Omental fat pad (tissue), 3 donors: ENCODE measurements at regions not wholly inside any gene's neighbourhood (a gene's known extent, or its start where the extent isn't known, plus 50 kb on each side); places are given as distances from the start of the nearest gene placed in this dataset.

Experiments used
- ATAC-seq: fragments of 150-250 bp; one replicate; pipeline ENCODE4 v1.9.1; 2016; ENCODE audit warnings: mild to moderate bottlenecking, moderate library complexity; ENCODE audit not compliant: low FRiP score
- DNase-seq: peaks from one replicate; pipeline ENCODE4 v3.0.0-alpha.2; 2019; ENCODE audit warnings: low spot score
- TF ChIP-seq, protein P1 (sequence below), 3 donors: fragments of 450-650 bp; IDR thresholded peaks; one replicate each; pipeline ENCODE4 v1.5.1; 2016 to 2017; ENCODE audit warnings: antibody characterized with exemption in 3 of 3, mild to moderate bottlenecking in 3 of 3, moderate library complexity in 2 of 3

- TF ChIP-seq, protein P1, sequence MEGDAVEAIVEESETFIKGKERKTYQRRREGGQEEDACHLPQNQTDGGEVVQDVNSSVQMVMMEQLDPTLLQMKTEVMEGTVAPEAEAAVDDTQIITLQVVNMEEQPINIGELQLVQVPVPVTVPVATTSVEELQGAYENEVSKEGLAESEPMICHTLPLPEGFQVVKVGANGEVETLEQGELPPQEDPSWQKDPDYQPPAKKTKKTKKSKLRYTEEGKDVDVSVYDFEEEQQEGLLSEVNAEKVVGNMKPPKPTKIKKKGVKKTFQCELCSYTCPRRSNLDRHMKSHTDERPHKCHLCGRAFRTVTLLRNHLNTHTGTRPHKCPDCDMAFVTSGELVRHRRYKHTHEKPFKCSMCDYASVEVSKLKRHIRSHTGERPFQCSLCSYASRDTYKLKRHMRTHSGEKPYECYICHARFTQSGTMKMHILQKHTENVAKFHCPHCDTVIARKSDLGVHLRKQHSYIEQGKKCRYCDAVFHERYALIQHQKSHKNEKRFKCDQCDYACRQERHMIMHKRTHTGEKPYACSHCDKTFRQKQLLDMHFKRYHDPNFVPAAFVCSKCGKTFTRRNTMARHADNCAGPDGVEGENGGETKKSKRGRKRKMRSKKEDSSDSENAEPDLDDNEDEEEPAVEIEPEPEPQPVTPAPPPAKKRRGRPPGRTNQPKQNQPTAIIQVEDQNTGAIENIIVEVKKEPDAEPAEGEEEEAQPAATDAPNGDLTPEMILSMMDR (IDR thresholded peaks at IDR 0.05), result no peak
- DNase-seq (no peak), ATAC-seq (no peak)
These were observed 107.6 kb downstream of the RMI2 start for GRCh38 chr16:11452746-11453389.

DNA sequence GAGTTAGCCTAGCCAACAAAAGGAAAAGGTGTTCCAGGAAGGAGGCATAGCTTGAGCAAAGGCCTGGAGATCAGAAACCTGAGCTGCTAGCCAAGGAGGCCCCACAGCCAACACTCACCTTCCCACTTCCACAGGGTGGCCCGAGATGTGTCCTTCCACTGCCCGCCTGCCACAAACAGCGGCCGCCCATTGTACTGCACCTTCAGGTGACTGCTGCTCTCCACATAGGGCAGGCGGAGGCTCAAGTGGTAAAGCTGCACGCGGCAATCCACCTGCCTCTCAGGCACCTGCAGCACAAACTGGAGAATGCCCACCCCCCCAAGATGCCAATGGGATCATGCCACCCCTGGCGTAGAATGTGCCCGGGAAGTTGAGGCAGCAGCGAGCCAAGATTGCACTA is 111.5 kb downstream of the RMI2 start:
- ATAC-seq, result no peak
- DNase-seq, result no peak
- TF ChIP-seq, protein P1 (IDR thresholded peaks at IDR 0.05), result no peak

- ATAC-seq, result no peak
- TF ChIP-seq, protein P1 (IDR thresholded peaks at IDR 0.05), result no peak
- DNase-seq, result no peak
These were observed 114.5 kb downstream of the RMI2 start for GRCh38 chr16:11459722-11460121.

DNA sequence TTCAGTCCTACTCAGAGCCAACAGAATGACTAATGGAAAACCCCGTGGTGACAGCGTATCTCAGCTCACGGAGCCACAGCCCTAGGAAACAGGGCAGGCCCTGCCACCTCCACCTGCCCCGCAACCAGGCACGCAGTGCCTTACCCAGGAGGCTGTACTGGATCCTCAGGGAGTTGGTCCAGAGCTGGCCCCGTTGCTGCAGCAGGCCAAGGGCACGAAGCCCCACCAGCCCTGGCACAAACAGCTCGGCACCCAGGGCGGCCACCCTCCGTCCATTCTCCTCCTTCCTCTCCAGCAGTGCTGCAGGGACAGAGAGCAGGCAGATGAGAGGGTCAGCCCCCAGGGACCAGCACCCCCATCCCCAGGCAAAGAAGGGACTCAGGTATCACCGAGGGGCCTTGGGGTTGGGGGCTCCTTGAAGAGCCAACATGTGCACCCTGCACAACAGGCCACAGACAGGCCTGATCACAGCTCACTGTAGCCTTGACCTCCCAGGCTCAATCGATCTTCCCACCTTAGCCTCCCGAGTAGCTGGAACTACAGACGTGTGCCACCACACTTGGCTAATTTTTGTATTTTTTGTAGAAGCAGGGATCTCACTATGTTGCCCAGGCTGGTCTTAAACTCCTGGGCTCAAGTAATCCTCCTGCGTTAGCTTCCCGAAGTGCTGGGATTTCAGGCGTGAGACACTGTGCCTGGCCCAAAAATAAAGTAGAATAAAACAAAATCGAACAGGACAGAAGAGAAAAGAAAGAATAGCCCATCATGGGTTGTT is 115.7 kb downstream of the RMI2 start:
- ATAC-seq (no peak), DNase-seq (no peak)
- TF ChIP-seq, protein P1 (IDR thresholded peaks at IDR 0.05), result no peak

- DNase-seq, result no peak
- TF ChIP-seq, protein P1 (IDR thresholded peaks at IDR 0.05), result no peak
- no peak for ATAC-seq
These were observed 116.3 kb downstream of the RMI2 start for GRCh38 chr16:11461595-11461990.

GRCh38 chr16:11462036-11462435 is 116.8 kb downstream of the RMI2 start:
- TF ChIP-seq, protein P1 (IDR thresholded peaks at IDR 0.05), result no peak
- ATAC-seq (no peak), DNase-seq (no peak)

DNA sequence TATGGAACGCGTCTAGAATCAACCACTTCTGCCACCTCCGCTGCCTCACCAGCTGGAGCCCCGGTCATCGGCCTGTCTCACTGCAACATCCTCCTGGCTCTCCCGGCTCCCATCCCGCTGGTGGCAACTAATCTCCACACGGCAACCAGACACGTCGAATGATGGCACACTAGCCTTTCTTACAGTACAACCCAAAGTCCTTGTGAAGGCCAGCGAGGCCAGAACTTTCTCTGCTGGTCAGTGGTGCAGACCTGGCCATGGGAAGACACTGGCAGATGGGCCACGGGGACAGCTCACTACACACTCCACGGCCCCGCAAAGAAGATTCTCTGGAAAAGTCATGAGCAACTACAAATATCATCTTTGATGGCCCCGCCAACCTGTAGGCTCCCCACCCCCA is 117.6 kb downstream of the RMI2 start:
- no peak for ATAC-seq
- TF ChIP-seq, protein P1 (IDR thresholded peaks at IDR 0.05), result no peak
- no peak for DNase-seq
